G401.6 (cell line): ENCODE measurements at regions not wholly inside any gene's neighbourhood (a gene's known extent, or its start where the extent isn't known, plus 50 kb on each side); places are given as distances from the start of the nearest gene placed in this dataset.

Experiments used
- FAIRE-seq: peaks from 2 replicates; lab custom pipeline; 2012; peaks lifted over from hg19 to GRCh38; lab: Jason Lieb, UNC

GRCh38 chr18:46266473-46266872 is 162.3 kb downstream of the HAUS1 start:
- no peak for FAIRE-seq

DNA sequence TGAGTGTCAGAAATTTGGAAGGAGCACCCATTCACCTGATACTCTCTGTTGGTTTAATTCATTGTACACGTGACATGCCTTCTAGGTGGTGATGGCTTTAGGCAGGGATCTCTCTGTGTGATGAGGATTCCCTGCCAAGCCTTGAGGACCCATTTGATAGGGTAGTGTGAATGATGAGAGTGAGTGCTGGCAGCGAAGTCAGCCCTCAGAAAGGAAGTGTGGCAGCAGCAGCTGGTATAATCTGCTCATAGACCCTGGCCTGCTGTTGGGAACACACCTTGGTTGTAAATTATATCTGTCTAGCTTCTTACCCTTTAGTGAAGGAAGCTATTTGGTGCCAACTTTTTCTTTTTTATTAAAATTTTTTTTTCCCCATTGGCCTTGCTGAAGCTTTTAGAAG is 164.5 kb downstream of the HAUS1 start:
- FAIRE-seq = no peak

DNA sequence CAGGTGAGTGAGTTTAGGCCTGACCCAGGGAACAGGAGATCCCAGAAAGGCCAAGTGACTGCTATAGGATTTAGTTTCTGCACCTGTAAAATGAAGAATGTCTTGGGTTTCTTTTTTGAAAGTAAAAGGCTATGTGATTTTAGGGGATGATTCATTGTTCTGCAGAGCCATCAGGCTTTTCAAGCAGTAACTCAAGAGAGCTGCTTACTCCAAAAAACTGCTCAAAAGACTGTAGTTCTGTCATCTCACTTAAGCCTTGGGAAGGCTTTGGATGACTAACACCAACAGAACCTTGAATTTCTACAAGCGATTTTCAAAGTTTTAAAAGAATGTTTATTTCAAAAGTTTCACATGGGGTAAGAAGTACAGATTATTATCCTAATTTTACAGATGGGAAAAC is 165.1 kb downstream of the HAUS1 start:
- FAIRE-seq = no peak

GRCh38 chr18:46271488-46271887 is 167.3 kb downstream of the HAUS1 start:
- no peak for FAIRE-seq

- FAIRE-seq = no peak
Observed at GRCh38 chr18:46273861-46274260, 169.7 kb downstream of the HAUS1 start.

DNA sequence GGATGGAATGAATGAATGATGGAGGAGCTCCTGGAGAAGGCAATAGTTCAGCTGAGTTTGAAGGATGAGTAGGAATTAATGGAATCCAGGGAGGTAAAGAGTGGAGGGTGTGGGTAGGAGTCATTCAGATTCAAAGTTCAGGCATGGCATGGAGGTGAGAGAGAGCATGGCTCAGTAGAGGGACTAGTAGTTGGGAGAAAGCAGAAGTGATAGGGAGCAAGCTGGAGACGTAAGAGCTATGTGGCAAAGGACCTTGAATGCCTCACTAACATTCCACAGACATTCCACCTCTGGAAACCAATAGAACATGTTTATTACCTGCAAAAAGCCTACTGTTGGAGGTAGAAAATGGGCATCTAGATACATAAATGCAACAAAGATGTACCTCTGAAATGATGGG is 170.1 kb downstream of the HAUS1 start:
- FAIRE-seq = no peak

DNA sequence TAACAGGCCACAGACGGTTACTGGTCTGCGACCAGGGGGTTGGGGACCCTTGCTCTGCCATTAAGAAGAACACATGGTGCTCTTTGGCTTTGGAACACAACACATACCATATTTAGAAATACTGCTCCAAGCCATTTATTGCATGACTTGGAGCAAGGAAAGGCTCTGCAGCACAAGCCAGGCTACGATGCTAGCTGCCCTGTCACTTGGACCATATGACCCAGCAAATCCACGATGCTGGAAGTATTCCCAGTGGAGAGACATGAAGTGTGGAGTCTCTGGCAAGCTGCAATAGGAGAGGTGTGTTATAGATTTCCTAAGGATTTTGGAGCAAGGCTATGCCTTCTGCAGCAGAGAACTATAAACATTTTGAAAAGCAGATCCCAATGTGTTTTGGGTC is 171.2 kb downstream of the HAUS1 start:
- no peak for FAIRE-seq

DNA sequence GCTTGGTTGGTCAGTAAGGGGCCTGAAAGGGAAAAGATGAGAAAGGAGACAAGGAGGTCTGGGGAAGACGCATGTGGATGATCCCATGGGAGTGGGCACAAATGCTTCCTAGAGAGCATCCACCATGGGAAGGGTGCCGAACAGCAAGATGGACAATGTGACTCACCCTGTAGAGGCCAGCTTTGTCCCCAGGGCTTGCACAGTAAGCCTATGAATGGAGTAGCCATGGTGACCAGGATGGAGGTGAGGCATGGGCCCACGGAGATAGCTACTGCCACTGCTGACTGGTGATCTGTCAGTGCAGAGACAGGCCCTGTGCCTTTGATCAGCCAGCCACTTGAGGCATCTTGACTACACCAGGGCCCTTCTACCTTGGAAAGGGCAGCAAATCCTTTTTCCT is 172.6 kb downstream of the HAUS1 start:
- FAIRE-seq = no peak

DNA sequence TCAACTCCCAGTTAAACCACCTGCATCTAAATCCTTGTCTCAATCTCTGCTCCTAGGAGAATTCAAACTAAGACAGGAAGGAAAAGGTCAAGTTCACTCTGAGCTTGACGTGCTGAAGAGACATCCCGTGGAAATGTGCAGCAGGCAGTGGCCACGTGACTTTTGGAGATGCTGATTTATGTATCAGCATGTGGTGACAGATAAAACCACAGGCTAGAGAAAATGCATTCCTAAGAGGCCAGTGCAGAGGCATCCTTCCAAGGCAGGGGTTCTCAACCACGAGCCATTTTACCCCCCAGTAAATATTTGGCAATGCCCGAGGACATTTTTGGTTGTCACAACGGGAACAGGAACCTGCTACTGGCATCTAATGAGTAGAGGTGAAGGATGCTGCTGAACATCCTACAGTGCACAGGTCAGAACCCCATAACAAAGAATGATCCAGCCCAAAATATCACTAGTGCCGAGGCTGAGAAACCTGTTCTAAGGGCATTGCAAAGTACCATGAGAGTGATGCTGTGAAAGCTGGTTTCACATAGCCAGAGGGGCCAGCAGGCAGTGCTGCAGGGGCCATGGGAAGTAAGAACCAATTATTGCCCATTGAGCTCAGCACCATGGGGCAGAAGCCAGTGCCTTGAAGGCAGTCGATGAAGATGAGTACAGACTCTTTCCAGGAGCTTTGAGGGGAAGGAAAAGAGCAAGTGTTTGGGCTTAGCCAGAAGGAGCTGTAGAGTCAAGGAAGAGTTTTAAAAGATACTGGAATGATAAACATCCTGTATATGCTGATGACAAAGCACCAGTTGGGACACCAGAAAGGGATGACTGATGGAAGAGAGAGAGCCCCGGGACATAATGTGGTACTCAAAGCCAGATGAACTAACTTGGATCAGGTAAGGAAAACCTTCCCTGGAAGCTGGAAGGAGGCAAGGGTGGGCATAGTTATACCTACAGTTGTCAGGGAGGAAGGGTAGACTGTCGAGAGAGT is 174.6 kb downstream of the HAUS1 start:
- FAIRE-seq = no peak

DNA sequence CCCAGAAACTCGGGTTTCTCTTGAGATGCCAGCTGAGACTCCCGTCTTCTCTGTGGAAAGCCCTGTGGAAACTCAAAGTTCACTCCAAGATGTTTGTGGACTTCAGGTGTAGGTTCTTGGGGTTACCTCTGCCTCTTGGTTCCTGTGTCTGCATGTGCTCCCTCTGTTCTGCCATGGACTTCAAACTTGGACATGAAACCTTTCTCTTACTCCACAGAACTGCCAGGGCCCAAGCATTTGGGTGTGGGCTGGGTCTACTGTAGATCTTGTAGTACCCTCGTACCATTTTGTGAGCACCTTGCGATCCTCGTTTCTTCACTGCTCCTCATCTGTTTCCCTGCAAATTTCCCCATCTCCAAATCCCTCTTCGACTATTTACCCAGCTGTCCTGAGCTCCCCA is 175.5 kb downstream of the HAUS1 start:
- FAIRE-seq = no peak

GRCh38 chr18:46281185-46282176 is 177.3 kb downstream of the HAUS1 start:
- FAIRE-seq = peak; percentile 94

DNA sequence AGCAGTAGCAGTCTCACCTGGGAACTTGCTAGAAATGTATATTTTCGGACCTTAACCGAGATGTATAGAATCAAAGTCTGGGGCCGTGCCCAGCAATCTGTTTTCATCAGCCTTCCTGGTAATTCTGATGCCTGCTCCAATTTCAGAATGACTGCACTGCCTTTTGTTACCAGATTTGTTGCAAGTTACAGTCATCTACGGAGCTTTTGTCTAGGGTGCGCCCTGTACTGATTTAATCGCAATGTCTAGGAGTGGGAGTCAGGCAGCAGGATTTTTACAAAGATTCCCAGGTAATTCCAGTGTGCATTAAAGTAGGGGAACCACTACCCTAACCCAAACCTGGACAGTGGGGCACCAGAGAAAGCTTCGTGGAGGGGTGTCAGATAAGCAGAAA is 178.0 kb downstream of the HAUS1 start:
- FAIRE-seq = no peak

- no peak for FAIRE-seq
Observed at GRCh38 chr18:46282646-46283045, 178.5 kb downstream of the HAUS1 start.

GRCh38 chr18:46283268-46283667 is 179.1 kb downstream of the HAUS1 start:
- FAIRE-seq = no peak

- FAIRE-seq = no peak
Observed at GRCh38 chr18:46283895-46284295, 179.7 kb downstream of the HAUS1 start.

DNA sequence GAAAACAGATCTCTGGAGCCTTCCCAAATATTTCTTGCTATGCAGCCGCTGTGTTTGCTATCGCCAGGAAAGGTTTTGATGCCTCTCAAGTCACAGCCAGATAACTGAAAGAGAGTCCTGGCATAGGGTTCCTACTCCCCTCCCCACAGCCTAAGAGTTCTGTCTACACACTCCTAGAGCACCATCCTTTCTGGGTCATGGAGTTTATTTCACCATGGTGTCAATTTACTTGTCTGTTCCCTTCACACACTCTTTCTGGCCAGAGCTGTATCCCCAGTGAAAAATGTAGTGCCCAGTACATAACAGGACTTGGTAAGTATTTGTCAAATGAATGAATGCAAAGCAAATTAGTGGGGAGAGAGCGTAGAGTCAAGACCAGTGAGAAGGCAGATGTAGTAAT is 185.3 kb downstream of the HAUS1 start:
- no peak for FAIRE-seq

DNA sequence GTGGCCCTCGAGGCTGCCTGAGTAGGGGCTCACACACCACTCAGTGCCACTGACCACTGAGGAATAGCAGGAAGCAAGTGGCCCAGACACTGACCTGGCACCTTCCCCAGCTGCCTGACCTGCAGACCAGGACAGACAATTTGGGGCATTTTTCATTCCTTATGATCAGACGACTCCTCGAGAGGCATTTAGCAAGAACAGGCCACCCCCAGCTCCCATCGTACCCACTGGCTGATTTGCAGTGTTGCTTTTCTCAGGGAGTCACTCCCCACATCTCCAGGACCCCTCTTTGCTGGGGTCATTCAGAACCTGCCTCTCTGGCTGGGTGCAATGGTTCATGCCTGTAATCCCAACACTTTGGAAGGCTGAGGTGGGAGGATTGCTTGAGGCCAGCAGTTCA is 185.7 kb downstream of the HAUS1 start:
- no peak for FAIRE-seq

DNA sequence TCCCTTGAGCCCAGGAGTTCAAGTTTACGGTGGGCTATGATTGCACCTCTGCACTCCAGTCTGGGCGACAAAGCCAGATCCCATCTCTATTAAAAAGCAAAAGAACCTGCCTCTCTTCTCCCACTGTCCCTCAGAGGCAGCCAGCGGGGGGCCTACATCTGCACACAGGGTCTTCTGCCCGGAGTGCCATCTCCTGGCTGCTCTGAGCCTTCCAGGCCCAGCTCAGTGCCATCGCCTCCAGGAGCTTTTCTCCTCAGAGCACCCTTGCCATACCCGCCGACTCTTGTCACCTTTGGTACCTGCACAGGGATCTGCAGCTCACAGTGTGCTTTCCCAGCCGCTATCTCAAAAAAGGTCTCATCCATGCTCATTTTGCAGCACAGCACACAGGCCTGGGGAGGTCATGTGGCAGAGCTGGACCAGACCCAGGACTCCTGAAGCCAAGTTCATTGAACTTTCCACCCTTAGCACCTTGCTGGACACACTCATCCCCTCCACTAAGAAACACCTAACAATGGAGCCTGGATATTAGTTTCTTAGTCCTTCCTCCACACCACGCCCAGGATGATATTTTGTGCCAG is 186.3 kb downstream of the HAUS1 start:
- no peak for FAIRE-seq

GRCh38 chr18:46291149-46291548 is 187.0 kb downstream of the HAUS1 start:
- no peak for FAIRE-seq

GRCh38 chr18:46293742-46294181 is 189.6 kb downstream of the HAUS1 start:
- no peak for FAIRE-seq

DNA sequence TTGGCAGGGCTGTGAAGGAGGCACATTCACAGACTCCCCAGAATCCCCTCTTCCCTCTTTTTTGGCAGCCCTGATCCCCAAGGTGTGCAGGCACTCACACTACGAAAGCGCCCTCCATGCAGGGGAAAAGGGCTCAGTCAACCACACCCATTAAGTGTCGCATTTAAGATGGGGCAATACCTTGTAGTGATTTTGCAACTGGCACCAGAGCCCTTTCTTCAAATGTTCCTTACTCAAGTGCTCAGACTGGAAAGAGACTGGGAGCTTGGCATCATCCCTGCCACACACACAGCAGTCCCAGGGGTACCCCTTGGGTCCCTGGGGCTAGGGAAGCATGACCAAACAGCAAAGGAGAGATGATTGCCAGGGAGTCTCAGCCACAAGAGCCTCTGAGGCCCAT is 190.1 kb downstream of the HAUS1 start:
- no peak for FAIRE-seq

- no peak for FAIRE-seq
Observed at GRCh38 chr18:46294751-46295150, 190.6 kb downstream of the HAUS1 start.

DNA sequence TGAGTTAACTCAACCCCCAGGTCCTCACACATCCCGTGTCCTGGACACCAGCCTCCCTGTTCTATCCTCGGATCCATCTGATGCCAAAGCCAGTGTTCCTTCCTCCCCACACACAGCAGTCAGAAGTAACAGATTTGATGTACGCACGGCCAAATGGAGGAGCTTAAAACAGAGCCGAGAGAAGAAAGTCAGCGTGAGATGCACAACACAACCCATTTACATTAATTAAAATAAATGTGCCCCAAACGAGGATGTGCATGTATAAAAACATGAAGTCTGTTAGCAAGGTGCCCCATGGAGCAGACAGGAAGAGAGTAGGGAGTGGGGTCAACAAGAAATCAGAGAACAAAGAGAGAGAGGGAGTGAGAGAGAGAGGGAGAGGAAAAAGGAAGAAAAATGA is 191.2 kb downstream of the HAUS1 start:
- no peak for FAIRE-seq
